Suprapubic skin (tissue), 4 donors: ENCODE measurements at regions not wholly inside any gene's neighbourhood (a gene's known extent, or its start where the extent isn't known, plus 50 kb on each side); places are given as distances from the start of the nearest gene placed in this dataset.

Source experiments
- CTCF ChIP-seq, 2 donors: fragments of 200-600 bp in 1 of 2; fragments of 450-650 bp in 1 of 2; sonication (generic) in 1 of 2; IDR thresholded peaks; one replicate each; pipeline ENCODE4 v1.5.1; 2016 to 2019; ENCODE audit warnings: antibody characterized with exemption in 2 of 2, mild to moderate bottlenecking in 1 of 2, moderate library complexity in 1 of 2
- EP300 ChIP-seq: sonication (generic); formaldehyde crosslinking; IDR thresholded peaks from one replicate; pipeline ENCODE4 v1.6.1; 2017; ENCODE audit warnings: antibody characterized with exemption
- POLR2AphosphoS5 ChIP-seq, 3 donors: sonication (generic); formaldehyde crosslinking; IDR thresholded peaks; one replicate each; pipeline ENCODE4 v1.6.1; 2017; ENCODE audit warnings: antibody characterized with exemption in 3 of 3

GRCh38 chr1:219434923-219435297, 178.0 kb downstream of the ZC3H11B start:
- TF ChIP-seq POLR2AphosphoS5 (IDR thresholded peaks at IDR 0.05), result no peak
- no peak for TF ChIP-seq CTCF (IDR thresholded peaks at IDR 0.05)
- TF ChIP-seq EP300, result no peak
